GM18517 (cell line): ENCODE measurements at regions not wholly inside any gene's neighbourhood (a gene's known extent, or its start where the extent isn't known, plus 50 kb on each side); places are given as distances from the start of the nearest gene placed in this dataset.

Experiments
- ATAC-seq: cut with Tn5 transposase; IDR thresholded peaks from one replicate; pipeline ENCODE4 v1.9.1; 2021; ENCODE audit warnings: mild to moderate bottlenecking, moderate library complexity; ENCODE audit not compliant: unreplicated experiment

DNA sequence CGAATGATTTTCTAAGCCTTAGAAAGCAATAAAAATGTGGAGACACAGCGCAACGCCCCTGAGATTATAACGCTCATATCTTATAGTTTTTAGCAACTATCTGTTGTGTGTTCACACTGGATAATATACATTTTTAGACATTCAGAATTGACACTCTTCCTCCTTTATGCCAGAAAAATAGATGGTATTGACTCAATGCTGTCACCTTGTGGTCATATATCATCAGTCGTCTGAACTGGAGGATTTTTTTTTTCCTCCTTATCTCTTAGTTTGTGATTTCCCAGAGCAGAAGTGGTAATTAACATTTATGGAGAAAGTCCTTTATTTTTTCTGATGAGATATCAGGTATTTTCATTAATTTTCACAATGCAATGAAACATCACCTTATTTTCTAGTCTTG is 759.6 kb downstream of the RAB28 start:
- no peak for ATAC-seq

DNA sequence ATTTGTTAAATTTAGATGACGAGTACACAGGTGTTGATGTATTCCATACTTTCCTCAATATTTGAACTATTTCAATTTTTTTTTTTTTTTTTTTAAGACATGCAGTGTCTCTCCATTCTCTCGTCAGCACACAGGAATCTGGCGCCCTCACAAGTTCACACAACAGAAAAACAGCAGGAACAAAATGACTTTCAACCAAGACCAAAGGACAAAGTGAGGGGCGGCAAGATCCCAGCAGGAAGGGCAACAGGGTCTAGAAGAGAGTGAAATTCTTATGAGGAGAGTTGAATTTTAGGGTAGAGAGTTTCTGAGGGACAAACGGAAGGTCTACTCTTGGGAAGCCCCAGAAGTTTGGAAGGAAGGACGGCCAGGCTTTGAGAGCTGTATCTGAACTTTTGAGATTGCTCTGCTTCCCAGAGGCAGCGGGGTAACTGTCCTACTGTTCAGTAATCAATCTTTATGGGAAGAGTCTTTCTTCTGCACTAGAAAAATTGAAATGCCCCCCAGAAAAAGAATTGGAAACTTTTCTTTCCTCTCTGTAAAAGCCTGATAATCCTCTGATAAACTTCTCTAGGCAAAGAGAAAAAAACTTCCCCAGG is 760.2 kb downstream of the RAB28 start:
- ATAC-seq: no peak

DNA sequence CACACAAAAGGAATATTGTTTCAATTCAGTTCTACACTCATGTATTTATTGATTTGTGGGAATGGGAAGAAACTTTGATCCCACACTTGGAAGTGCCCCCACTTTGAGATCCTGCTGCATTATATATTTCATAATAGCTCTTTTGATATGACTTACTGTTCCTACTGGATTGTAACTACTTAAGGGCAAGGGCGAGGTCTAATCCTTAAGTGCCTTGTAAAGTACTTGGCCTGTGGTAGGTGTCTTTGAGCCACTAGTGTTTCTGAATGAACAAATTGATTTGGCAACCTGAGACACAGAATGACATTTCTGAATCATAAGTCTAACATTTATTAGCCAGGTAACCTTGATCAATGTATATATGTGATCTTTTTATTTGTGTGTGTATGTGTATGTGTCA is 767.2 kb downstream of the RAB28 start:
- no peak for ATAC-seq

DNA sequence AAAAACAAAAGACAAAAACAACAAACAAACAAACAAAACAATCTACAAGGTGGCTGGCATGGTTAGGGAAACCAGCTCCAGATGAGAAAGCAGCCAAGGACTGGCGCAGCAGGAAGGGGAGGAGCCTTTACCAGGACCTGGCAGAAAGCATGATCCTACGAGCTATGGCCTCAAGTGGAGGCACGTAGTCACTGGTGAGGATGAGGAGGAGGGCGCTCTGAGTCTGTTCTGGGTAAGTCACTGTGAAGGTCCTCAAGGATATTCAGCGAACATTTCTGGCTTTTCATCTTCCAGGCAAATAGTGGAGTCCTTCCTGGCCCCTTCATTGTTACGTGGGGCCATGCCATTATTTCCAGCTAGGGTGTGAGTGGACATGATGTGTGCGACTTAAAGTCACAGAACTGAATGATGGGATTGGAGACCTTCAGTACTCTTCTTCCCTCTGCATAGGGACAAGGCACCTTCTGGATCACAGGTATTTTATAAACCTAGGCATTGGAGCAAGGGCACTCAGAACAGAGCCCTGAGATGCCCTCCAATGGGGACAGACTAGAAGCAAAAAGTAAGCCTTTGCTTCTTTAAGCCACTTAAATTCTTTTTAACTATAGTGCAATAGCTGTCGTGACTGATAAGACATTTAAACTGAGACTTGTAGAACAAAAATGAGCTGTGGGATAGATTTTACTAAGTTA is 771.3 kb downstream of the RAB28 start:
- ATAC-seq: no peak

DNA sequence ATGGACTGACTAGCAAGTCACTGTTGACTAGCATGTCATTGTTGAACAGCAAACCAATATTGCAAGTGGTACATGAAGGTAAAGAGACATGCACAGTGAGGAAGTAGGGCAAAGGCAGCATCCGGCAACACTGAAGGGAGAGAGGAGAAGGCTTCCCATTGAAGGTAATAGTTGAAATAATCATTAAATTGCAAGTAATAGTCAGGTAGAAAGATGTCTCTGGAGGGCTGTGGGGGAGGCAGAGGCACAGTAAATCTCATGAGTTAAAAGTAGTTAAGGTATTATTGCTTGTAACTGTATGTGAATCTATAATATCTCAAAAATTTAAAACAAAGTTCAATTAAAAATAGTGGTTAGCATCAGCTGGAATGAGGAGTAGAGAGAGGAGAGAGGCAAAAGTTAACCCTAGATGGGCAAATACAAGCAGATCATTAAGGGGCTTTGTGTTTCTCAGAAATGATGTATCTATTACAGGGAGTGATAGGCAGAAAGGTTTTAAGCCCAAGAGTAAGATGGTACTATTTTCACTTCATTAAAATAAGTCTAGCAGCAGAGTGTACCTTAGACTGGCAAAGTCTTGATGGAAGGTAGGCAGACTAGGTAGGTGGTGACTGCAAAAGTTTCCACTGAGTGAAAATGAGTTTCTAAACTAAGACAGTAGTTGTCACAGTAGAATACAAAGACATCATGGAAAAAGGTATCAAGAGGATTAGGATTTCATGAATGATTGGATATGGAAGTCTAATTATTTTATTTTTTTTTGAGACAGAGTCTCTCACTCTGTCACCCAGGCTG is 776.6 kb downstream of the RAB28 start:
- no peak for ATAC-seq

DNA sequence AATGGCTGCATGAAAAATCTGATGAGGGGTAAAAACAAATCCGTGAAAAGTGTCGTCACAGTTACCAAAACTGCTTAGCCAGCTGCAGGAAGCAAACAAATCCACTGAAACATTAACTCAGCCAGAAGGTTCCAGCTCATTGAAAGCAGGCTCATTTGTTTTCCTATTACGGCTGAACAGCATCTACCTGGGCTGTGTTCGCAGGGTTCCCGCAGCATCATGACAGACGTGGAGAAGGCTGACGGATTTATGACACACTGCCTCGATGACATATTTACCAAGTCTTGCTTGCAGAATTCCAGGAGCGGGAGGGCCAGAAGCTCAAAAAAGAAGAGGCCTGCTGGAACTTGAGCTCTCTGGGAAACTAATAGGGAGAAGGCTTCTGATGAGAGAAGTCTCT is 781.1 kb downstream of the RAB28 start:
- ATAC-seq: no peak

DNA sequence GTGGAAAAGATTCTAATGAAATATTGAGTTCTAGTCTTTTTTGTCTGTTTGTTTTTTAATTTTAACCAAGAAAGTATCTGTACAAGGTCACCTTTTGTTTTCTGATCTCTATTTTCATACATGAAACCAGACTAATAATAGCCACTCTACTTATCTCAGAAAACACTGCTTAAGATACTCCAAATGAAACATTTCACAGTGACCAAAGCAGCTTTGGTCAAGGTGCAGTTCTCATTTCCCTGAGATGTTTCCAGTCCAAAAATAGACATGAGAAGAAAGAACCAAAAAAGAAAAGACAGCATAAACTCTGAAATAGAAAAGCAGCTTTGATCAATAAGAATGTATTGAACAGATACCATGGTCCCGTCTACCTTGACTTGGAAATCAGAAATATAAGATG is 782.8 kb downstream of the RAB28 start:
- ATAC-seq: peak; percentile 71

DNA sequence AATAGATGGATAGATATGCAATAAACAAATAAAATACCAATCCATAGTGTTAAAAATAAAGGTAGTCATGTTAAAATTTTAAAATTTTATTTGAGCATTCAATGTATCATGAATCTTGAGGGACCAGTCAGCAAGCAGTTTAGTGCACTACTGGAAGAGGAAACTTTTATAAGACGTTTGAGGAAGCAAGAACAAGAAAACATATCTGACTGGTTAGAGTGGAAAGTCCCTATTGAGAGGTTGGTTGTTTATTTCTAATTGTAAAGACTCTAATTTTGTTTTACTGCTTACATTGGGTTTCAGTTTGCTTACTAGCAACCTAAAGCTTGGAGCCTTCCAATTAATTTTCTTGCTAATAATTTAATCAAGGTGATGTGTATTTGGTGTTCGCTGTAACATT is 786.2 kb downstream of the RAB28 start:
- ATAC-seq: peak; percentile 54

DNA sequence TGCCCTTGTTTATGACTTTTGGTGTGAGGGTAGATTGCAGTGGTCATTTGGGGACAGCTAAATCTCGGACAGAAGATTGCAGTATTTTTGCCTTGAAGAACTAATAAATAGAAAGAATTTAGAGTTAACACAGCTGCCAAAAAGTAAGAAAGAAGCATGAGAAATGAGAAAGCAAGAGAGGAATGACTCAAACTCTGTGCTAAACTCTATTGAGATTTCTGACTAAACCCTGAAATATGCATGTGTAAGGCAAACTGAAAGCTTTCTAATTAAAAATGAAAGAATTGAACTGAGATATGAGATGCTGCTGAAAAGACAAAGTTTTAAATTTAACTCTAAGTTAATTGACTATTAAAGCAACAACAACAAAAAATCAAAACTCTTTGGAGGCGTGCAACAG is 791.3 kb downstream of the RAB28 start:
- ATAC-seq: no peak

DNA sequence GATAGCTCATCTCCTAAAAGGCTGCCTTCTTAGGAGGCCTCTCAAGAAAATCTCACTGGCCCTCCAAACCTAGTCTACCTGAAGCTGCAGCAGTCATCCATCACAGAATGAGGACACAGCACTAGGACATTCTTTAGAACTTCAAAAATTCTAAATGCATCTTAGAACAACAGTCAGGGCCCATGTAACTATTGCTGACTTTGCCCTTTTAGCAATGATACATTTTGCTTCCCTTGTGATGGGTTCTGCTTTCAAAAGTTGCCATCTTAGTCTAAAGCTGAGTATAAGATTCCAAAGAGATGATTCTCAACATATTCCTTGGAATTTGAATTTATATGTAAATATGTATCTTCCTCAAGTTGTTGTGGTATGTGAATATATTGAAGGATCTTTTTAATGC is 793.0 kb downstream of the RAB28 start:
- no peak for ATAC-seq

DNA sequence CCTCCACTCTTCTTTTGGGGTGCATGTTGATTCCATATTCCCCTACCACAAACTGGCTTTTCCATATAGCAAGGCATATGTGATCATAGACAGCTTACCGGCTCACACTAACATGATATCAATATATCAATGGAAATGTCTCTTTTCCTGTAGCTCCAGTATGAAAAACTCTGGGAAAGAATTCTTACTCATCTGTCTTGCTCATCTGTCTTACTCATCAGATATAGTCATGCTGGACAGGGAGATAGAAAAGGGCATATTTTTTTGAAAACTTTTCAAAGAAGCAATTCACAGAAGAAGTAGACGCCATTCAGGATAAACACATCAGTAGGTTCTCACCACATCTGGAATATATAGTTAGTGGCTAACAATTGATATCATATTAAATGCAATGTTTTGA is 794.7 kb downstream of the RAB28 start:
- no peak for ATAC-seq

DNA sequence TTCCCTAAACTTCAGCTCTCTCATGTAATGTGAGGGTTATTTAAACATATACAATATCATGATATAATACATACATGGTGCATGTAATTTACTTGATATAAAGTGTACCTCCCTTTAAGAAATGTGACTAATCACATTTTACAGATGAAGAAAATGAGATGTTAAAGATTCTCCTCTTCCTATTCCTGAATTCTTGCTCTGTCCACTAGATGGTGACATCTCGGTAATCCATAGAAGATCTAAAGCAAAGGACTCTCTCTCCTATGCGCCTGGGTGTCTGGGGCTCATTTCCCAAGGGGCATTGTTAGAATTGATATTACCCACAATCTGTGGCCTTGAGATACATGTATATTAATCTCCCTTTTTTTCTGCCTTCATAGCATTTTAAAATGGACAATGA is 804.9 kb downstream of the RAB28 start:
- ATAC-seq: no peak

DNA sequence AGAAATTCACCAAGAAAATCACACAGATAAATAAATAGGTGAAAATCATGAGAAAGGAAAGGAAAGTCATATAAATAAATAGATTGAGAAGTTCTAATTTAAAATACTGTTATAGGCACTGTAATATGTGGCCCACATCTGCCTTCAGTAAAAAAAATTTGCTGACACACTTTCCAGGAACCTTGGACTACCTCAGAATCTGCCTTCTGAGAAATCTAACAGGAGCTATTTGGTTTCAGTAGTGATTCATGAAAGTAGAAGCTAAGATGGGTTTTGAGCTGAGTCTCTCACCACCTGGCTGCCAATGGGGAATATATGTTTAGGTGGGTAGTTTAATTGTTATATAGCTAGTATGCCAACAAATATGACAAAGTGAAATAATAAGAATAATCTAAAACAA is 810.0 kb downstream of the RAB28 start:
- no peak for ATAC-seq

DNA sequence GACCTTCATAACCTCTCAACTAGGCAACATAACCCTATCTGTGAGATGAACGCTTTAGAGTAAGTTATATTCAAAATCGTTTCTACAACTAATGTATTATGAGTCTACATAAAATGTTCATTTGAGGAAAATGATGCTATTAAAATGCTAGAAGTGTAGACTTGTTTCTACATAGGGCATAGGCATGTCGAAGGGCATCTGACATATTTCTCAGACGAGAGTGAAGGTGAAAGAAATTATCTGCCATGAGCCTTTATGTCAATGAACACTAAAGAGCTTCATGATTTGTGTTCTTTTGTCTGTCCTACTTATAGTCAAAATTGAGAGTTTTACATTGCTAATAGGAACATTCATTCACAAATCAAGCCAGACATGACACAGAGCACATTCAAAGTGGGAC is 811.8 kb downstream of the RAB28 start:
- ATAC-seq: no peak

DNA sequence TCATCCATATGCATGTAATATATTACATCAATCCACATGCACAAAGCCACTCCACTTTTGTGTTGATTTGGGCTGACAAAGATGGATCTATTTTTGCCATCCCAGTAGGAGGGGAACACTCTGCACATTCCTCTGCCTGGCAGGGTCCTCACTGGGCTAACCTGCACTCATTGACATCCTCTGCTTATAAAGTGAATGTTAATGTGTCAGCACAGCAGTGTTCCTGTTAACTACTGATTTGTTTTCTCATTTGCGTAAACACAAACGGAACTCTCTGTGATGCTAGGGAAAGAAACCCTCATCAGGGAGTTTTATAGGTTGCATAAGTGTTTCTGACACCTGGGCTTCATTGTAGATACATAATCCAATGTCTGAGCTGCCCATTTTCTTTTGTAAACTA is 826.0 kb downstream of the RAB28 start:
- no peak for ATAC-seq

DNA sequence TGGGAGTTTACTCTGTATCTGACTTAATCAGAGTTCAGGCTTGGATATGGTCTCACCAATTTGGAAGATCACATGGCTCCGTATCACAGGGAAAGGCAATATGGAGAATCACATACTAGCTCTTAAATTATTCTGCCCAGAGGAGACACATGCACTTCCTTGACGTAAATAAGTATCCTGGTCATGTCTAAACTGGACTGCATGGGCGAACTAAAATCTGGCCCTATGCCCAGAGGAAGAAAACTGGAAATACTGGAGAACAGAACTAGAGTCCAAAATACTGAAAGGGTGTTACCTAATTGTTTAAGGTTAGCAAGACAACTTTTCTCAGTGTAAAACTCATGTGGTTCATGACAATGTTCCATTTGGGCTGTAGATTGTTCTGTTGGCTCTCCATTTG is 832.3 kb downstream of the RAB28 start:
- ATAC-seq: no peak

DNA sequence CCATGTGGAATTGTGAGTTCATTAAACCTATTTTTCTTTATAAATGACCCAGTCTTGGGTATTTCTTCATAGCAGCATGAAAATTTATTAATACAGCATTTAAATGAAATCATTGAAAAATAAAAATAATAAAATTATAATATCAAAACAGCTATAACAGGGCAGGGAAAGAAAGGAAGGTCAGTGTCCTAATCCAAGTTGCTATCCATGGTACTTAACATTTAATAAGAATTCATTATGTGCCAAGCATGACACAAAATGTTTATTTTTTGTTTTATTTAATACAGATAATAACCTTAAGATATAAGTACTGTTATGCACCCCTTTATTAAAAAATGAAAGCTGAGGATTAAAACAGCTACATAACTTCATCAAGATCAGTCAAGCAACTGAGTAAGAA is 838.4 kb downstream of the RAB28 start:
- no peak for ATAC-seq

DNA sequence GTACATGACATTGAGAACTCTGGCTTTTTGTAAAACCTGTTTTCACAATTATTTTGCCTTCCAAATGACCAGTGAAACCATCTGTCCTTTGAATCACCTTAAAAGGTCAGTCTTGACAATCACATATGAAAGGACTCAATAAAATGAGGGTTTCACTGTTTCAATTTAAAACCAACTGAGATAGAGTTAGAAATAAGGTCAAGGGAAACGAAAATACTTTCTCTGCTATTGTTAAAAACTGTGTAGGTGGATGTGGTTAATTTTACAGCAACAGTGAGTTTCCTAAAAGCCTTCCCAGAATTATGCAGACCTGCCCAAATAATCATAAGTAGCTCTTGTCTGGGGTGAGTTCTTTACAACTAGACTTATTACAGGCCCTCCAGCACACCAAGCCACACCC is 839.9 kb downstream of the RAB28 start:
- ATAC-seq: no peak

DNA sequence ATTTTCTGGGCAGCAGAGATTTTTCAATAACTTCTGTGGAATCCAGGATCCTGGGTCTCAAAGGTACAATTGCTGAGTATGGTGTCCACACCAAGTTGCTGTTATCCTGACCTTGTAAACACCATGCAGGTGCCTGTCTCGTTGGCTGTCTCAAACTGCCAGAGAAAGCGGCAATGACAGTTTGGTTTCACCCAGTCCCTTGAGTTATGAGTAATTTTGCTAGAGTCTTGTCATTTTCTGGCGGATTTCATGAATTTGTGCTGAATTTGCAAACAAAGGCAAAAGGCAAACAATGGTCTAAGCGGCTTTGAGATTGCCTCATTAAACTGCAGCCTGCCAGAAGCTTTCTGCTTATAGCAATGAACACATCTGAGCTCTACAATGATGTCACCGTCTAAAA is 847.9 kb downstream of the RAB28 start:
- no peak for ATAC-seq

DNA sequence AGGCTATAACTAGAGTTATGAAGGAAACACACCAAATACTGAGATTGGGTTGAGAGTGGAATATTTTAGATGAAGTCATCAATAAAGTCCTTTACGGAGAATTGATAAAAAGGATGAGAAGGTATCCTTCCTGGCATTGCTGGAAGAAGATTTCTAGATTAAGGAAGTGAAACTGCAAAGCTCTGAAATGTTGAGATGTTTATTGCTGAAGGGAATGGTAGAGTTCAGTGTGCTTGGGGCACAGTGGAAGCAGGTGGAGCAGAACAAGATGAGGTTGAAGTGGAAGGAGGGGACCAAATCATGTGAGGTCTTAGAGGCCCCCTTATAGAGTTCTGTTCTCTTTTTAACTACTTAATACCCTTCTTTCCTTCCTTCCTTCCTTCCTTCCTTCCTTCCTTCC is 848.5 kb downstream of the RAB28 start:
- ATAC-seq: no peak

DNA sequence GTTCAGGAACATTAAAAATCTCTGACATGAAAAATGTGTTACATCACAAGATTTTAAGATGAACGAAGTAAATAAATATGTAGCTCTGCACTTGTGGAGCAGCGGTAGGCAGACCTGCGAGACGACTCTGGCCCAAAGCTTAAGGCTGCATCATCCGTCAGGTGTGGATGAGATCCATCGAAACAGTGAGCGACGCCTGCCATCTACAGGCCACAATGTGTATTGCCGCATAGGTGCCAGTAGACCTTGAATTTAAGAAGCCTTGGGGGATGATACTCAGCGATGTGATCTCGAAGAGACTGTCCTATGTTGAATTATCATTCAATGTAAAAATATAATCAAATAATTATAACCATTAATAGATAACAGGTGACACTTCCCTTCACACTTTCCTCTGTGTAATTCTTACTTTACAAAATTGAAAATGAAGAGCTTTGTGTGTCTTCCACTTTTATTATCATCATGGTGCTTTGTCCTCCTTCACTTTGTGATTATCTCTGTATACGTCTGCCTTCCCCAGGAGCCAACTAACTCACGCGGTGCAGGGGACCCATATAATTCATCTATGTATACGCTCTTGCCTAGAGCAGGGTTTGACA is 851.0 kb downstream of the RAB28 start:
- peak; percentile 98 for ATAC-seq

DNA sequence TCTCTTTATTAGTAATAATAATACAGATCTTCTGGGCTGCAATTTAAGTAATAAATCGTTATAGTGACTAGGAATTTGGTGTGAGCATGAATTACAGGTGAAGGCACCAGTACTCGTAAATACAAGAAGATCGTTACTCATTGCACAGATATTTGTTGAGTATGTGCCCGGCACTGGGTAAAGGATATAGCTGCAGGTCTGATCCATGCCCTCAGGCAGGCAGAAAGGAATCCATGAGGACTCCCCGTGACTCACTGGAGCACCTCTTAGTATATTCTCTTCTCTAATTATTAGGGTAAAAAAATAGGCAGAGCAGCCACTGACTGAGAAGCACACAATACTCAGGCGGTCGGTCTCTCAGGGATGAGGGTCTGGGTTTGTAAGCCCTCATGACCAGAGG is 868.3 kb downstream of the RAB28 start:
- ATAC-seq: no peak
